DOHH2 (cell line): ENCODE measurements at regions not wholly inside any gene's neighbourhood (a gene's known extent, or its start where the extent isn't known, plus 50 kb on each side); places are given as distances from the start of the nearest gene placed in this dataset.
A peak's percentile ranks its signal among the peaks of the same experiment; 100 is the strongest.

Experiments
- CTCF ChIP-seq: fragments of 200-600 bp; sonication (generic); IDR thresholded peaks from one replicate; pipeline ENCODE4 v1.5.1; 2014; ENCODE audit warnings: antibody characterized with exemption, mild to moderate bottlenecking, low read depth, low read length; ENCODE audit not compliant: poor library complexity, severe bottlenecking
- EZH2phosphoT487 ChIP-seq: fragments of 200-600 bp; sonication (generic); IDR thresholded peaks from 2 replicates; pipeline ENCODE4 v1.6.1; 2017; ENCODE audit warnings: borderline replicate concordance, mild to moderate bottlenecking, antibody characterized with exemption, low read length, moderate library complexity, mixed read lengths

GRCh38 chr7:112970771-112971170 lies 115.9 kb downstream of the GPR85 start:
- TF ChIP-seq CTCF (peak; percentile 31), EZH2phosphoT487 (no peak)
